Mucosa of descending colon (tissue), 3 donors: ENCODE measurements at regions not wholly inside any gene's neighbourhood (a gene's known extent, or its start where the extent isn't known, plus 50 kb on each side); places are given as distances from the start of the nearest gene placed in this dataset.
A peak's percentile ranks its signal among the peaks of the same experiment; 100 is the strongest.
"Not testable (repeated sequence)": the region's sequence is repeated elsewhere in the genome, so short reads cannot be mapped to it uniquely, and the experiment has no call there.

ENCODE experiments used
- ATAC-seq: fragments of 200-7000 bp; cut with Tn5 transposase; one replicate; pipeline ENCODE4 v1.9.1; 2020; ENCODE audit warnings: mild to moderate bottlenecking, moderate library complexity
- DNase-seq, 3 donors: peaks; one replicate each; pipeline ENCODE4 v3.0.0-alpha.2; 2020
- H3K36me3 ChIP-seq: fragments of 200-600 bp; one replicate; pipeline ENCODE4 v1.8.0; 2021; ENCODE audit warnings: low read depth, mild to moderate bottlenecking
- H3K4me1 ChIP-seq: fragments of 200-600 bp; one replicate; pipeline ENCODE4 v1.8.0; 2021; ENCODE audit warnings: low read depth, mild to moderate bottlenecking
- H3K4me3 ChIP-seq: fragments of 200-600 bp; one replicate; pipeline ENCODE4 v1.8.0; 2021; ENCODE audit warnings: mild to moderate bottlenecking
- H3K9me3 ChIP-seq: fragments of 200-600 bp; one replicate; pipeline ENCODE4 v1.8.0; 2021; ENCODE audit warnings: mild to moderate bottlenecking
- intact Hi-C, 2 donors: fragments of 100-400 bp; cut with DNase I in 1 of 2; cut with micrococcal nuclease in 1 of 2; formaldehyde crosslinking; loops; one replicate each; pipeline versions ENCODE4 v1.11.0 to v1.11.1; 2022; cut with DNase I, micrococcal nuclease
- donor health status: DM: no; HTN: no; CAD: no; lungs with moderate emphysema.
- donor health status: DM: no; HTN: no; CAD: no.
- donor health status: DM: no; HTN: yes; CAD: no.

GRCh38 chr3:195984392-195985030 lies 76.2 kb upstream of the TNK2 start:
- H3K36me3 ChIP-seq, H3K9me3 ChIP-seq, H3K4me1 ChIP-seq, H3K4me3 ChIP-seq, ATAC-seq, intact Hi-C loops, DNase-seq: not testable (repeated sequence)

- intact Hi-C loops, DNase-seq, H3K4me1 ChIP-seq, ATAC-seq, H3K4me3 ChIP-seq, H3K36me3 ChIP-seq, H3K9me3 ChIP-seq: not testable (repeated sequence)
Observed at GRCh38 chr3:195983880-195984279, 75.5 kb upstream of the TNK2 start.

DNA sequence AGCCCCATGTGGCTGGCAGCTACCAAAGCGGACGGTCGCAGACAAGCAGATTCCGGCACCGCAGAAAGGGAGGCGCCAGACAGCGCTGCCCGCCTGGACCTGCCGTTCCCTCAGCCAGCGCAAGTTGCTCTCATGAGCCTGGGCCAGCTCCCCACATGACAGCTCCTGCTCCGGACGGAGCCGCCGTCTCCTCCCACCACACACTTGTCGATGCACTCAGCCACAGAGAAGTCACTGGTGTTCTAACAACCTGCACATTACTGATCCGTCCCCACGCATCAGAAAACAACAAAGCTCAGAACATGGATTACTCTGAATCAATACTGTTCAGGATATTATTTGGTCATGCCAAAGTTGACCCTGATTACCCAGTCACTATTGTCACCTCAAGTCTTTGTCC lies 74.4 kb upstream of the TNK2 start:
- peak; percentile 6 for ATAC-seq
- DNase-seq, H3K4me3 ChIP-seq, H3K9me3 ChIP-seq, H3K36me3 ChIP-seq, H3K4me1 ChIP-seq, intact Hi-C loops: not testable (repeated sequence)

DNA sequence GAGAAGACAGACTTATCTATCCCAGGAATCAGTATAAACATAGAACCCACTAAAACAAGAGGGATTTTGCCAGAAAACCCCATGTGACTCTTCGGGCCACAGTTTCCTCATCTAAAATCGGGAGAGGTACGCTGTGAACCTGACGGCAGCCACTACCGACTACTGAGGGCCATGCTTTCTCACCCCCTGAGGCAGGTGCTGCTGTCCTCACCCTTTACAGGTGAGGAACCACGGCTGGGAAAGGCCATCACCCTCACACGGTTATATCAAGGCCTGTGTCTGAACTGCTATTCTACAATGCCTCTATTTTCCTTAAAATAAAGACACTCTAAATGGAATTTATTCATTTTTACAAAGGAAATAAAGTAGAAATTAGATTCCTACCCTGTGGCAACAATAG lies 73.4 kb upstream of the TNK2 start:
- not testable (repeated sequence) for DNase-seq, ATAC-seq, H3K36me3 ChIP-seq

DNA sequence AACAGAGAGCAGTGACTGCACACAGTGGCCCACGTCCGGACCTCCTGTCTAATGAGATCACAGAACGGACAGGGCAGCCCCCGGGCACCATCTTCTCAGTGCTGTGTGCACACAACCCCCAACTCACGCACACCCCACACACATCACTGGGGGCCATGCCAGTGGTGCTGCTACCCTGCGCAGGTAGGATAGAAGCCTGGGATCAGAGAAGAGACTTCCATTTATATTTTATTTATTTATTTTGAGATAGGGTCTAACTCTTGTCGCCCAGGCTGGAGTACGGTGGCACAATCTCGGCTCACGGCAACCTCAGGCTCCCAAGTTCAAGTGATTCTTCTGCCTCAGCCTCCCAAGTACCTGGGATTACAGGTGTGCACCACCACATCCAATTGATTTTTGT lies 71.5 kb upstream of the TNK2 start:
- not testable (repeated sequence) for ATAC-seq, DNase-seq

More for the DNA sequence above, 73.4 kb upstream of the TNK2 start:
- intact Hi-C loops, H3K4me1 ChIP-seq, H3K4me3 ChIP-seq, H3K9me3 ChIP-seq: not testable (repeated sequence)

DNA sequence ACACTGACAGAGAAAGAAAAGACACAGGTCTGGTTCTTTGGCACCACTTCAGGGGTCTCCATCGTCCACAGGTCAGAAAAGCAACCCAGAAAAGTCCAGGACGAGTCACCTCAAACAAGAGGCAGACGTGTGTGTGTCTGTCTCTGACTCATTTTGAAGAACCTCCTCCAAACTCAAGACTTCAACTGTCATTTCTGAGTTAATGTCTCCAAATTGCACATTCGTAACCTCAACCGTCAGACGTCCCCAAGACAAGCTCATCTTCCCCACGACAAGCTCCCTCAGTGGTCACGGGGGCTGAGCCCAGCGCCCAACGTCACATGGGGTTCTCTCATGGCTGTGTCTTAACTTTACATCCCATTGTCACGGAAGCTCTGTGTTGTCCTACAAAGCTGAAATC lies 70.2 kb upstream of the TNK2 start:
- H3K4me3 ChIP-seq, H3K4me1 ChIP-seq, DNase-seq, H3K9me3 ChIP-seq, ATAC-seq, intact Hi-C loops: not testable (repeated sequence)
- peaks cover 21% of the 10 kb centered on the region for H3K36me3 ChIP-seq

More for the DNA sequence above, 71.5 kb upstream of the TNK2 start:
- H3K9me3 ChIP-seq, H3K4me3 ChIP-seq, H3K36me3 ChIP-seq, intact Hi-C loops, H3K4me1 ChIP-seq: not testable (repeated sequence)

GRCh38 chr3:195976876-195977275 lies 68.5 kb upstream of the TNK2 start:
- H3K9me3 ChIP-seq, intact Hi-C loops, H3K4me1 ChIP-seq, H3K4me3 ChIP-seq, DNase-seq, ATAC-seq: not testable (repeated sequence)
- peaks cover 21% of the 10 kb centered on the region for H3K36me3 ChIP-seq

- H3K9me3 ChIP-seq, intact Hi-C loops, ATAC-seq, H3K4me1 ChIP-seq, H3K4me3 ChIP-seq: not testable (repeated sequence)
- peaks cover 29% of the 10 kb centered on the region for H3K36me3 ChIP-seq
- DNase-seq: peak in 1 of 3 donors; percentile 21
Observed at GRCh38 chr3:195974281-195974680, 65.9 kb upstream of the TNK2 start.

- H3K4me1 ChIP-seq, ATAC-seq, H3K9me3 ChIP-seq, DNase-seq, H3K4me3 ChIP-seq, intact Hi-C loops: not testable (repeated sequence)
- peaks cover 29% of the 10 kb centered on the region for H3K36me3 ChIP-seq
Observed at GRCh38 chr3:195970873-195971272, 62.5 kb upstream of the TNK2 start.

GRCh38 chr3:195969838-195970776 lies 61.8 kb upstream of the TNK2 start:
- H3K9me3 ChIP-seq, ATAC-seq, H3K4me1 ChIP-seq, intact Hi-C loops, DNase-seq, H3K4me3 ChIP-seq: not testable (repeated sequence)
- peaks cover 25% of the 10 kb centered on the region for H3K36me3 ChIP-seq

DNA sequence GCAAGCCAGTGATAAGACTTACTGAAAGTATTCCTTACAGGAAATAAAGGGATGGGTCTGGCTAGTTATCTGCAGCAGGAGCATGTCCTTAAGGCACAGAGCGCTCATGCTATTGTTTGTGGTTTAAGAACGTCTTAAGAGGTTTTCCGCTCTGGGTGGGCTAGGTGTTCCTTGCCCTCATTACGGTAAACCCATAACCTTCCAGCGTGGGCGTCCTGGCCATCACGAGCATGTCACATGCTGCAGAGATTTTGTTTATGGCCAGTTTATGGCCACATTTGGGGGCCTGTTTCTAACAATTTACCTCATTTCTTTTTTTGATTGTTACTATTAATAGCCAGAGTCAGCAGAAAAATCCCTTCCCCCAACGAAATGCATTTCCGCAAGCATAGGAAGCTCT lies 61.0 kb upstream of the TNK2 start:
- intact Hi-C loops, H3K9me3 ChIP-seq, ATAC-seq, DNase-seq, H3K4me1 ChIP-seq, H3K4me3 ChIP-seq: not testable (repeated sequence)
- peaks cover 17% of the 10 kb centered on the region for H3K36me3 ChIP-seq

- H3K4me3 ChIP-seq, DNase-seq, H3K36me3 ChIP-seq, ATAC-seq, H3K4me1 ChIP-seq, H3K9me3 ChIP-seq, intact Hi-C loops: not testable (repeated sequence)
Observed at GRCh38 chr3:195968104-195968503, 59.8 kb upstream of the TNK2 start.

- H3K4me3 ChIP-seq, DNase-seq, H3K4me1 ChIP-seq, H3K9me3 ChIP-seq, H3K36me3 ChIP-seq, intact Hi-C loops: not testable (repeated sequence)
- ATAC-seq: peak; percentile 68
Observed at GRCh38 chr3:195967387-195967720, 59.0 kb upstream of the TNK2 start.

DNA sequence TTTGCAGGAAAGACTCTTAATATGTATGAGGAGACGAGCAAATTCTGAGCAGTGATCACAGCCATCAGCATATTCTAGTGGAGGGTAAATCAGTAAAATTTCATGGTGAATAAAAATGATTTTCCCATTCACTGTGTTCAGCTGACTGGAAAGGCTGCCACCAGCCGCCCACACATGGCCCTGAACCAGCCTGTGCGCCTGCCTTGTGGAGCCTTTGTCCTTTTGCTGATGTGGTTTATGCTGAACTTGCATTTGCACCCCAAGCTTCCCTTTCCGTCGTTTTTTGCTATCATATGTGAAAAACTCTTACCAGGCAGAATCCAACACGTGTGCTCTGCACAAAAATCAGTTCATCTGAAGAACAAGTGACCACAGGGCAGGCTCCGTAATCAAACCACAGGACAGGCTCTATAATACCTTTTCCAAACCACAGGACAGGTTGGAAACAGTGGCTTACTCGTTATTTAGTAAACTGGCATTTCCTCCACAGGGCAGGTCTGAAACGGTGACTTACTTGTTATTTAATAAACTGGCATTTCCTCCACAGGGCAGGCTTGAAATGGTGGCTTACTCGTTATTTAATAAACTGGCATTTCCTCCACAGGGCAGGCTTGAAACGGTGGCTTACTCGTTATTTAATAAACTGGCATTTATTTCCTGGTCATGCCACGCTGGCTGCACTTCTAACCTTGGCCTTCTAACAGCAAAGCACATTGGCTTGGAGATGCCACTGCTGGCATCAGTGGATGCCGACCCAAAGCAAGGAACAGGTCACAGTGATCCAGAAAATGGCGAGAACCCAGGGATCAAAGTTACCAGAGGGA lies 58.4 kb upstream of the TNK2 start:
- H3K9me3 ChIP-seq, H3K36me3 ChIP-seq, intact Hi-C loops, H3K4me1 ChIP-seq, DNase-seq, H3K4me3 ChIP-seq: not testable (repeated sequence)
- ATAC-seq: peak; percentile 53
